GM21619 (cell line): ENCODE measurements at regions not wholly inside any gene's neighbourhood (a gene's known extent, or its start where the extent isn't known, plus 50 kb on each side); places are given as distances from the start of the nearest gene placed in this dataset.
"Not testable (repeated sequence)": the region's sequence is repeated elsewhere in the genome, so short reads cannot be mapped to it uniquely, and the experiment has no call there.

Experiments
- ATAC-seq: cut with Tn5 transposase; IDR thresholded peaks from one replicate; pipeline ENCODE4 v1.9.1; 2021; ENCODE audit not compliant: unreplicated experiment

GRCh38 chr10:55183993-55184392 lies 383.0 kb upstream of the PCDH15 start:
- no peak for ATAC-seq

GRCh38 chr10:55180357-55180756 lies 379.3 kb upstream of the PCDH15 start:
- no peak for ATAC-seq

GRCh38 chr10:55174419-55174818 lies 373.4 kb upstream of the PCDH15 start:
- no peak for ATAC-seq

- no peak for ATAC-seq
These were observed 368.5 kb upstream of the PCDH15 start for GRCh38 chr10:55169493-55169892.

GRCh38 chr10:55168343-55168742 lies 367.3 kb upstream of the PCDH15 start:
- no peak for ATAC-seq

- no peak for ATAC-seq
These were observed 362.5 kb upstream of the PCDH15 start for GRCh38 chr10:55163388-55163979.

GRCh38 chr10:55162321-55162720 lies 361.3 kb upstream of the PCDH15 start:
- not testable (repeated sequence) for ATAC-seq

- ATAC-seq: no peak
These were observed 359.7 kb upstream of the PCDH15 start for GRCh38 chr10:55160655-55161283.

- no peak for ATAC-seq
These were observed 357.6 kb upstream of the PCDH15 start for GRCh38 chr10:55158633-55159032.

GRCh38 chr10:55146032-55146431 lies 345.0 kb upstream of the PCDH15 start:
- ATAC-seq: no peak

- ATAC-seq: no peak
These were observed 343.0 kb upstream of the PCDH15 start for GRCh38 chr10:55144001-55144400.

- ATAC-seq: no peak
These were observed 340.9 kb upstream of the PCDH15 start for GRCh38 chr10:55141892-55142291.

GRCh38 chr10:55137063-55137462 lies 336.0 kb upstream of the PCDH15 start:
- ATAC-seq: no peak

GRCh38 chr10:55104738-55105137 lies 303.7 kb upstream of the PCDH15 start:
- ATAC-seq: no peak

GRCh38 chr10:55098452-55098851 lies 297.4 kb upstream of the PCDH15 start:
- no peak for ATAC-seq

- ATAC-seq: no peak
These were observed 290.8 kb upstream of the PCDH15 start for GRCh38 chr10:55091691-55092328.

GRCh38 chr10:55078121-55078520 lies 277.1 kb upstream of the PCDH15 start:
- no peak for ATAC-seq

- no peak for ATAC-seq
These were observed 264.2 kb upstream of the PCDH15 start for GRCh38 chr10:55065185-55065584.

GRCh38 chr10:55063811-55064210 lies 262.8 kb upstream of the PCDH15 start:
- ATAC-seq: no peak

- no peak for ATAC-seq
These were observed 261.3 kb upstream of the PCDH15 start for GRCh38 chr10:55062349-55062748.

- no peak for ATAC-seq
These were observed 257.8 kb upstream of the PCDH15 start for GRCh38 chr10:55058800-55059199.

GRCh38 chr10:55051515-55051914 lies 250.5 kb upstream of the PCDH15 start:
- no peak for ATAC-seq
